ENCODE measurements at regions not wholly inside any gene's neighbourhood (a gene's known extent, or its start where the extent isn't known, plus 50 kb on each side); places are given as distances from the start of the nearest gene placed in this dataset.

- DNase-seq (no peak), ATAC-seq (ENCODE audit: low read depth) (no peak)
- POLR2A ChIA-PET: no interaction called here
- Histone ChIP-seq H3K4me1 (ENCODE audit: control insufficient read depth in 2 of 2, insufficient read depth in 2 of 2, low read length in 2 of 2) (no peaks in the 10 kb centered on the region), H3K27ac (ENCODE audit: low read length in 2 of 2) (no peak overlapping the region), H3K79me2 (ENCODE audit: control insufficient read depth, insufficient read depth, low read length) (no peaks in the 10 kb centered on the region), H3K27me3 (replicated peaks in 1 of 4; ENCODE audit: control extremely low read depth in 1 of 4, control insufficient read depth in 3 of 4, insufficient read depth in 4 of 4, low read length in 3 of 4) (no peaks in the 10 kb centered on the region), H3K36me3 (replicated peaks in 1 of 2; ENCODE audit: control extremely low read depth in 1 of 2, control insufficient read depth in 1 of 2, extremely low read depth in 1 of 2, insufficient read depth in 2 of 2, low read length in 1 of 2) (no peaks in the 10 kb centered on the region), H3K9me3 (ENCODE audit: control extremely low read depth in 1 of 3, control insufficient read depth in 2 of 3, insufficient read depth in 1 of 3, low read length in 2 of 3) (no peaks in the 10 kb centered on the region), H3K4me3 (ENCODE audit: control extremely low read depth in 1 of 5, extremely low read depth in 1 of 5, insufficient read depth in 1 of 5, low read depth in 2 of 5, low read length in 4 of 5) (no peak overlapping the region), H4K20me1 (ENCODE audit: control insufficient read depth, insufficient read depth, low read length, poor library complexity, severe bottlenecking) (no peaks in the 10 kb centered on the region), H3K9ac (ENCODE audit: low read length) (no peak overlapping the region), H2AFZ (ENCODE audit: insufficient read depth, low read depth, low read length, poor library complexity, severe bottlenecking) (no peak overlapping the region), H3K4me2 (replicated peaks; ENCODE audit: low read depth, low read length, poor library complexity, severe bottlenecking) (no peak overlapping the region)
- Mint-ChIP-seq H3K9me3 (ENCODE audit: insufficient read depth) (no peaks in the 10 kb centered on the region), H3K4me3 (no peak overlapping the region), H3K27me3 (peaks cover 8% of the 10 kb centered on the region), H3K4me1 (no peaks in the 10 kb centered on the region), H3K27ac (no peak overlapping the region)
- intact Hi-C loops (cut with micrococcal nuclease): no loop called here
- TF ChIP-seq, protein P1, sequence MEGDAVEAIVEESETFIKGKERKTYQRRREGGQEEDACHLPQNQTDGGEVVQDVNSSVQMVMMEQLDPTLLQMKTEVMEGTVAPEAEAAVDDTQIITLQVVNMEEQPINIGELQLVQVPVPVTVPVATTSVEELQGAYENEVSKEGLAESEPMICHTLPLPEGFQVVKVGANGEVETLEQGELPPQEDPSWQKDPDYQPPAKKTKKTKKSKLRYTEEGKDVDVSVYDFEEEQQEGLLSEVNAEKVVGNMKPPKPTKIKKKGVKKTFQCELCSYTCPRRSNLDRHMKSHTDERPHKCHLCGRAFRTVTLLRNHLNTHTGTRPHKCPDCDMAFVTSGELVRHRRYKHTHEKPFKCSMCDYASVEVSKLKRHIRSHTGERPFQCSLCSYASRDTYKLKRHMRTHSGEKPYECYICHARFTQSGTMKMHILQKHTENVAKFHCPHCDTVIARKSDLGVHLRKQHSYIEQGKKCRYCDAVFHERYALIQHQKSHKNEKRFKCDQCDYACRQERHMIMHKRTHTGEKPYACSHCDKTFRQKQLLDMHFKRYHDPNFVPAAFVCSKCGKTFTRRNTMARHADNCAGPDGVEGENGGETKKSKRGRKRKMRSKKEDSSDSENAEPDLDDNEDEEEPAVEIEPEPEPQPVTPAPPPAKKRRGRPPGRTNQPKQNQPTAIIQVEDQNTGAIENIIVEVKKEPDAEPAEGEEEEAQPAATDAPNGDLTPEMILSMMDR (IDR thresholded peaks at IDR 0.05): no peak
- TF ChIP-seq EZH2 (IDR thresholded peaks at IDR 0.05; ENCODE audit: borderline replicate concordance, insufficient read depth, low read depth, low read length, poor library complexity, severe bottlenecking): no peak
- WGBS (ENCODE audit: insufficient coverage): 97% methylated on average over 4 of the region's 4 CpGs
- CTCF ChIA-PET: interaction anchor here (1.6 kb wide), 1 partner anchor 10 kb away, joined by 7 read pairs; no protein-coding TSS in a partner anchor
These were observed 288.9 kb upstream of the TPM1 start for GRCh38 chr15:62753518-62754221.

- ATAC-seq (ENCODE audit: low read depth) (no peak), DNase-seq (no peak)
- no peak overlapping the region for H3K4me2 ChIP-seq (replicated peaks; ENCODE audit: low read depth, low read length, poor library complexity, severe bottlenecking)
- no peaks in the 10 kb centered on the region for H3K4me1 ChIP-seq (ENCODE audit: control insufficient read depth in 2 of 2, insufficient read depth in 2 of 2, low read length in 2 of 2)
- POLR2A ChIA-PET: no interaction called here
- no peak overlapping the region for H3K27ac ChIP-seq (ENCODE audit: low read length in 2 of 2)
- intact Hi-C loops (cut with micrococcal nuclease): no loop called here
- H3K4me3 ChIP-seq (ENCODE audit: control extremely low read depth in 1 of 5, extremely low read depth in 1 of 5, insufficient read depth in 1 of 5, low read depth in 2 of 5, low read length in 4 of 5): no peak overlapping the region
- no peak overlapping the region for H2AFZ ChIP-seq (ENCODE audit: insufficient read depth, low read depth, low read length, poor library complexity, severe bottlenecking)
- TF ChIP-seq, protein P1 (IDR thresholded peaks at IDR 0.05): no peak
- TF ChIP-seq EZH2 (IDR thresholded peaks at IDR 0.05; ENCODE audit: borderline replicate concordance, insufficient read depth, low read depth, low read length, poor library complexity, severe bottlenecking): no peak
- H3K9ac ChIP-seq (ENCODE audit: low read length): no peak overlapping the region
- no peaks in the 10 kb centered on the region for H3K27me3 ChIP-seq (replicated peaks in 1 of 4; ENCODE audit: control extremely low read depth in 1 of 4, control insufficient read depth in 3 of 4, insufficient read depth in 4 of 4, low read length in 3 of 4)
- 99% methylated on average over 5 of the region's 6 CpGs for WGBS (ENCODE audit: insufficient coverage)
- Mint-ChIP-seq H3K4me3 (no peak overlapping the region), H3K4me1 (no peaks in the 10 kb centered on the region), H3K9me3 (ENCODE audit: insufficient read depth) (no peaks in the 10 kb centered on the region), H3K27ac (no peak overlapping the region), H3K27me3 (peaks cover 8% of the 10 kb centered on the region)
- CTCF ChIA-PET: interaction anchor here (1.0 to 1.2 kb wide), 2 partner anchors 11 to 14 kb away, joined by 3 read pairs; no protein-coding TSS in a partner anchor
- H3K36me3 ChIP-seq (replicated peaks in 1 of 2; ENCODE audit: control extremely low read depth in 1 of 2, control insufficient read depth in 1 of 2, extremely low read depth in 1 of 2, insufficient read depth in 2 of 2, low read length in 1 of 2): no peaks in the 10 kb centered on the region
- H3K79me2 ChIP-seq (ENCODE audit: control insufficient read depth, insufficient read depth, low read length): no peaks in the 10 kb centered on the region
- no peaks in the 10 kb centered on the region for H3K9me3 ChIP-seq (ENCODE audit: control extremely low read depth in 1 of 3, control insufficient read depth in 2 of 3, insufficient read depth in 1 of 3, low read length in 2 of 3)
- no peaks in the 10 kb centered on the region for H4K20me1 ChIP-seq (ENCODE audit: control insufficient read depth, insufficient read depth, low read length, poor library complexity, severe bottlenecking)
These were observed 286.1 kb upstream of the TPM1 start for GRCh38 chr15:62756326-62756994.

Data from B cell (primary cell).